NCI-H526 treated with DMSO at 0.1 percent for 48 hours (cell line): ENCODE measurements at regions not wholly inside any gene's neighbourhood (a gene's known extent, or its start where the extent isn't known, plus 50 kb on each side); places are given as distances from the start of the nearest gene placed in this dataset.

Source experiments
- DNase-seq: peaks from one replicate; lab custom pipeline; 2025; lab: John Stamatoyannopoulos, UW

- DNase-seq, result no peak
Observed at GRCh38 chr7:45235905-45236304, 78.3 kb downstream of the RAMP3 start.

- no peak for DNase-seq
Observed at GRCh38 chr7:45236666-45237065, 79.1 kb downstream of the RAMP3 start.

- DNase-seq, result no peak
Observed at GRCh38 chr7:45237788-45238461, 80.3 kb downstream of the RAMP3 start.

GRCh38 chr7:45238806-45239205 lies 81.2 kb downstream of the RAMP3 start:
- DNase-seq, result peak; percentile 8

- DNase-seq, result no peak
Observed at GRCh38 chr7:45239486-45239885, 81.9 kb downstream of the RAMP3 start.

GRCh38 chr7:45240273-45240771 lies 82.7 kb downstream of the RAMP3 start:
- no peak for DNase-seq

GRCh38 chr7:45240926-45241325 lies 83.3 kb downstream of the RAMP3 start:
- no peak for DNase-seq

- no peak for DNase-seq
Observed at GRCh38 chr7:45241339-45242109, 83.9 kb downstream of the RAMP3 start.

- DNase-seq, result no peak
Observed at GRCh38 chr7:45242261-45242660, 84.7 kb downstream of the RAMP3 start.

GRCh38 chr7:45242698-45243097 lies 85.1 kb downstream of the RAMP3 start:
- DNase-seq, result no peak

- no peak for DNase-seq
Observed at GRCh38 chr7:45244981-45245380, 87.4 kb downstream of the RAMP3 start.

- no peak for DNase-seq
Observed at GRCh38 chr7:45246339-45246738, 88.7 kb downstream of the RAMP3 start.

GRCh38 chr7:45252248-45252647 lies 94.7 kb downstream of the RAMP3 start:
- DNase-seq, result no peak

GRCh38 chr7:45252857-45253256 lies 95.3 kb downstream of the RAMP3 start:
- DNase-seq, result no peak

- DNase-seq, result no peak
Observed at GRCh38 chr7:45253368-45253767, 95.8 kb downstream of the RAMP3 start.

GRCh38 chr7:45255187-45255586 lies 97.6 kb downstream of the RAMP3 start:
- DNase-seq, result no peak

- DNase-seq, result no peak
Observed at GRCh38 chr7:45256309-45256708, 98.7 kb downstream of the RAMP3 start.

- DNase-seq, result no peak
Observed at GRCh38 chr7:45256775-45257174, 99.2 kb downstream of the RAMP3 start.

- DNase-seq, result no peak
Observed at GRCh38 chr7:45257284-45257683, 99.7 kb downstream of the RAMP3 start.

- DNase-seq, result no peak
Observed at GRCh38 chr7:45258533-45259226, 101.1 kb downstream of the RAMP3 start.

- DNase-seq, result no peak
Observed at GRCh38 chr7:45259227-45259596, 101.6 kb downstream of the RAMP3 start.

- DNase-seq, result peak; percentile 17
Observed at GRCh38 chr7:45259966-45260646, 102.5 kb downstream of the RAMP3 start.
